ENCODE measurements at regions not wholly inside any gene's neighbourhood (a gene's known extent, or its start where the extent isn't known, plus 50 kb on each side); places are given as distances from the start of the nearest gene placed in this dataset.
A peak's percentile ranks its signal among the peaks of the same experiment; 100 is the strongest.

DNA sequence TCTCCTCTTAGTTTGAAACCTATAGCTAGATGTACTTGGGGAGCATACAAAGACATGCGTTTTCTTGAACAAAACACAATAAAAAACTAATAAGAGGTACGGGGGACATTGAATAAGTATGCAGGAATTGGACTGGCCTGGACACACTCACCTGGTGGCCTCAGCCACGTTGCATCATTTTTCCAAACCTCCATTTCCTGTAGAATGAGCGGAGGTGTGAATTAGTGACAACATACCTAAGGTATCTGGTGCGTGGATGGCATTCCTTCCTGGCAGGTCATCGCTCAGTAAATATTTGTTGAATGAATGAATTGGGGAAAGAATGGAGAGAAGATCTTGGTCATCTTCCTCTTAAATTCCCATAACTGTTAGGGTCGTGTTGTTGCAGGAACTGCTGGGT is 103.2 kb upstream of the CTBP2 start:
- peaks cover 40% of the 10 kb centered on the region for H3K4me1 ChIP-seq (ENCODE audit: control insufficient read depth, extremely low read depth, insufficient read depth, low read length)
- FAIRE-seq (peak; percentile 95), DNase-seq (ENCODE audit: low read depth, low spot score) (peak; percentile 60)
- no peaks in the 10 kb centered on the region for H3K9me3 ChIP-seq (ENCODE audit: control insufficient read depth, low read depth, low read length)
- H3K9me1 ChIP-seq (ENCODE audit: control insufficient read depth, extremely low read depth, insufficient read depth, low read length), result no peaks in the 10 kb centered on the region
- H3K9ac ChIP-seq (ENCODE audit: control insufficient read depth, extremely low read depth, insufficient read depth, low read length), result no peak overlapping the region
- H3K27ac ChIP-seq (ENCODE audit: control insufficient read depth, insufficient read depth, low read length), result peak overlapping the region; percentile 75
- H2AFZ ChIP-seq (ENCODE audit: control insufficient read depth, low read length), result no peak overlapping the region
- peak overlapping the region; percentile 55 for H3K4me2 ChIP-seq (ENCODE audit: control insufficient read depth, extremely low read depth, insufficient read depth, low read depth, low read length)
- H3K79me2 ChIP-seq (ENCODE audit: control insufficient read depth, insufficient read depth, low read length), result no peaks in the 10 kb centered on the region
- H3K4me3 ChIP-seq (ENCODE audit: control insufficient read depth in 2 of 3, extremely low read depth in 1 of 3, insufficient read depth in 2 of 3, low read depth in 1 of 3, low read length in 3 of 3), result peak overlapping the region in 1 of 3 experiments; percentile 9
- no peaks in the 10 kb centered on the region for H3K36me3 ChIP-seq (ENCODE audit: control insufficient read depth in 2 of 2, extremely low read depth in 1 of 2, insufficient read depth in 2 of 2, low read length in 2 of 2)
- no peaks in the 10 kb centered on the region for H3K27me3 ChIP-seq (ENCODE audit: control insufficient read depth, extremely low read depth, insufficient read depth, low read length)
- no peaks in the 10 kb centered on the region for H4K20me1 ChIP-seq (ENCODE audit: control insufficient read depth, extremely low read depth, insufficient read depth, low read length)
- no peak for TF ChIP-seq EZH2 (IDR thresholded peaks at IDR 0.05; ENCODE audit: low read length)
- TF ChIP-seq, protein P1, sequence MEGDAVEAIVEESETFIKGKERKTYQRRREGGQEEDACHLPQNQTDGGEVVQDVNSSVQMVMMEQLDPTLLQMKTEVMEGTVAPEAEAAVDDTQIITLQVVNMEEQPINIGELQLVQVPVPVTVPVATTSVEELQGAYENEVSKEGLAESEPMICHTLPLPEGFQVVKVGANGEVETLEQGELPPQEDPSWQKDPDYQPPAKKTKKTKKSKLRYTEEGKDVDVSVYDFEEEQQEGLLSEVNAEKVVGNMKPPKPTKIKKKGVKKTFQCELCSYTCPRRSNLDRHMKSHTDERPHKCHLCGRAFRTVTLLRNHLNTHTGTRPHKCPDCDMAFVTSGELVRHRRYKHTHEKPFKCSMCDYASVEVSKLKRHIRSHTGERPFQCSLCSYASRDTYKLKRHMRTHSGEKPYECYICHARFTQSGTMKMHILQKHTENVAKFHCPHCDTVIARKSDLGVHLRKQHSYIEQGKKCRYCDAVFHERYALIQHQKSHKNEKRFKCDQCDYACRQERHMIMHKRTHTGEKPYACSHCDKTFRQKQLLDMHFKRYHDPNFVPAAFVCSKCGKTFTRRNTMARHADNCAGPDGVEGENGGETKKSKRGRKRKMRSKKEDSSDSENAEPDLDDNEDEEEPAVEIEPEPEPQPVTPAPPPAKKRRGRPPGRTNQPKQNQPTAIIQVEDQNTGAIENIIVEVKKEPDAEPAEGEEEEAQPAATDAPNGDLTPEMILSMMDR (optimal IDR thresholded peaks at IDR 0.05 in 1 of 3, IDR thresholded peaks at IDR 0.05 in 1 of 3, conservative IDR thresholded peaks at IDR 0.05 in 1 of 3; ENCODE audit: extremely low read depth in 1 of 3, insufficient read depth in 2 of 3, low read length in 3 of 3), result no peak
- dilution Hi-C loops (cut with MboI; ENCODE audit: extremely low pct_ligation_motif_present, low sequenced_read_pairs), result no loop called here

DNA sequence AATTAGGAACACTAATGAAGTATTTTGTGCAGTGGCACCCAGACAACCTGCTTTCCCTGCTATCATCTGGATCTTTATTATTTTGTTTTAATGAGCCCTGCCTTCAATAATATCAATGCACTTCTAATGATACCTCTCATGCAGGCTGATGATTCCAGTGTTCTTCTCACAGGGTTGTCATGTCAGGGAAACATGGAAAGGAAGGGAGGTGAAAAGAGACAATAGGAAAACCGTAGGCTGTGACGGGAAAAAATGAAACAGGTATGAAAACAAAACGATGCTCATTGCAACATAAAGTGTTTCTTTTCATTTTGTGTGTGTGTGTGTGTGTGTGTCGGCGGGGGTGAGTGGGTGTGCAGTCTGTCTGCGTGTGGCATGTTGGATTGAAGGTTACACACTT is 102.6 kb upstream of the CTBP2 start:
- Histone ChIP-seq H3K27me3 (ENCODE audit: control insufficient read depth, extremely low read depth, insufficient read depth, low read length) (no peaks in the 10 kb centered on the region), H3K9me3 (ENCODE audit: control insufficient read depth, low read depth, low read length) (no peaks in the 10 kb centered on the region), H3K9ac (ENCODE audit: control insufficient read depth, extremely low read depth, insufficient read depth, low read length) (no peak overlapping the region), H3K9me1 (ENCODE audit: control insufficient read depth, extremely low read depth, insufficient read depth, low read length) (no peaks in the 10 kb centered on the region), H3K79me2 (ENCODE audit: control insufficient read depth, insufficient read depth, low read length) (no peaks in the 10 kb centered on the region), H3K36me3 (ENCODE audit: control insufficient read depth in 2 of 2, extremely low read depth in 1 of 2, insufficient read depth in 2 of 2, low read length in 2 of 2) (no peaks in the 10 kb centered on the region), H2AFZ (ENCODE audit: control insufficient read depth, low read length) (no peak overlapping the region), H3K4me1 (ENCODE audit: control insufficient read depth, extremely low read depth, insufficient read depth, low read length) (peaks cover 40% of the 10 kb centered on the region), H3K27ac (ENCODE audit: control insufficient read depth, insufficient read depth, low read length) (peak overlapping the region; percentile 50), H3K4me2 (ENCODE audit: control insufficient read depth, extremely low read depth, insufficient read depth, low read depth, low read length) (peak overlapping the region; percentile 55), H3K4me3 (ENCODE audit: control insufficient read depth in 2 of 3, extremely low read depth in 1 of 3, insufficient read depth in 2 of 3, low read depth in 1 of 3, low read length in 3 of 3) (no peak overlapping the region), H4K20me1 (ENCODE audit: control insufficient read depth, extremely low read depth, insufficient read depth, low read length) (no peaks in the 10 kb centered on the region)
- dilution Hi-C loops (cut with MboI; ENCODE audit: extremely low pct_ligation_motif_present, low sequenced_read_pairs), result no loop called here
- TF ChIP-seq, protein P1 (optimal IDR thresholded peaks at IDR 0.05 in 1 of 3, IDR thresholded peaks at IDR 0.05 in 1 of 3, conservative IDR thresholded peaks at IDR 0.05 in 1 of 3; ENCODE audit: extremely low read depth in 1 of 3, insufficient read depth in 2 of 3, low read length in 3 of 3), result no peak
- TF ChIP-seq EZH2 (IDR thresholded peaks at IDR 0.05; ENCODE audit: low read length), result no peak
- DNase-seq (ENCODE audit: low read depth, low spot score), result no peak
- FAIRE-seq, result no peak

Data from keratinocyte (primary cell).